ENCODE measurements at regions not wholly inside any gene's neighbourhood (a gene's known extent, or its start where the extent isn't known, plus 50 kb on each side); places are given as distances from the start of the nearest gene placed in this dataset.

DNA sequence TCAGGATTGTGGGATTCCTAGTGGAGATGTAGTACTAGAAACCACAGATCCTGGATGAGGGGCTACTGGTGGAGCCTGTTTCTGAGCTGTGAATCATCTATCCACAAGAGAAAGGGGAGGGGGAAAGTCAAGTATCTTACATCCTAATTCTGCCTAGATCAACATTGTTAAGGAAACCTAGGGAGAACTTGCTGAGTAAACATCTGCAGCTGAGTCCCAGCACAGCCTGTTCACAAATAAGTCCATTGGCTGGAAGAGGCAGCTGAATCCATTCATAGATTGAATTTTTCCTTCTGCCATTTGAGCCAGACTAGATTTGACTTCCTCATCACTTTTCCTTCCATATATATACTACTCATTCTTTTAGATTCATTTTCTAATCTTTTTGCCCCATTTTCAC lies 460.5 kb downstream of the TUSC7 start:
- TF ChIP-seq EZH2 (optimal IDR thresholded peaks at IDR 0.05; ENCODE audit: low read depth, low read length) (no peak), EZH2phosphoT487 (IDR thresholded peaks at IDR 0.05; ENCODE audit: low read length) (no peak)
- TF ChIP-seq, protein P1, sequence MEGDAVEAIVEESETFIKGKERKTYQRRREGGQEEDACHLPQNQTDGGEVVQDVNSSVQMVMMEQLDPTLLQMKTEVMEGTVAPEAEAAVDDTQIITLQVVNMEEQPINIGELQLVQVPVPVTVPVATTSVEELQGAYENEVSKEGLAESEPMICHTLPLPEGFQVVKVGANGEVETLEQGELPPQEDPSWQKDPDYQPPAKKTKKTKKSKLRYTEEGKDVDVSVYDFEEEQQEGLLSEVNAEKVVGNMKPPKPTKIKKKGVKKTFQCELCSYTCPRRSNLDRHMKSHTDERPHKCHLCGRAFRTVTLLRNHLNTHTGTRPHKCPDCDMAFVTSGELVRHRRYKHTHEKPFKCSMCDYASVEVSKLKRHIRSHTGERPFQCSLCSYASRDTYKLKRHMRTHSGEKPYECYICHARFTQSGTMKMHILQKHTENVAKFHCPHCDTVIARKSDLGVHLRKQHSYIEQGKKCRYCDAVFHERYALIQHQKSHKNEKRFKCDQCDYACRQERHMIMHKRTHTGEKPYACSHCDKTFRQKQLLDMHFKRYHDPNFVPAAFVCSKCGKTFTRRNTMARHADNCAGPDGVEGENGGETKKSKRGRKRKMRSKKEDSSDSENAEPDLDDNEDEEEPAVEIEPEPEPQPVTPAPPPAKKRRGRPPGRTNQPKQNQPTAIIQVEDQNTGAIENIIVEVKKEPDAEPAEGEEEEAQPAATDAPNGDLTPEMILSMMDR (IDR thresholded peaks at IDR 0.05; ENCODE audit: low read length) = no peak

Measured in MM.1S (cell line).